CD4-positive, alpha-beta T cell treated with Interferon gamma for 1 hour (primary cell): ENCODE measurements at regions not wholly inside any gene's neighbourhood (a gene's known extent, or its start where the extent isn't known, plus 50 kb on each side); places are given as distances from the start of the nearest gene placed in this dataset.

ENCODE experiments used
- DNase-seq: peaks from one replicate; pipeline ENCODE4 v3.0.0-alpha.2; 2020

GRCh38 chr21:16312321-16312720, 582.5 kb downstream of the USP25 start:
- DNase-seq = no peak

GRCh38 chr21:16315223-16315622, 585.4 kb downstream of the USP25 start:
- DNase-seq = no peak

DNA sequence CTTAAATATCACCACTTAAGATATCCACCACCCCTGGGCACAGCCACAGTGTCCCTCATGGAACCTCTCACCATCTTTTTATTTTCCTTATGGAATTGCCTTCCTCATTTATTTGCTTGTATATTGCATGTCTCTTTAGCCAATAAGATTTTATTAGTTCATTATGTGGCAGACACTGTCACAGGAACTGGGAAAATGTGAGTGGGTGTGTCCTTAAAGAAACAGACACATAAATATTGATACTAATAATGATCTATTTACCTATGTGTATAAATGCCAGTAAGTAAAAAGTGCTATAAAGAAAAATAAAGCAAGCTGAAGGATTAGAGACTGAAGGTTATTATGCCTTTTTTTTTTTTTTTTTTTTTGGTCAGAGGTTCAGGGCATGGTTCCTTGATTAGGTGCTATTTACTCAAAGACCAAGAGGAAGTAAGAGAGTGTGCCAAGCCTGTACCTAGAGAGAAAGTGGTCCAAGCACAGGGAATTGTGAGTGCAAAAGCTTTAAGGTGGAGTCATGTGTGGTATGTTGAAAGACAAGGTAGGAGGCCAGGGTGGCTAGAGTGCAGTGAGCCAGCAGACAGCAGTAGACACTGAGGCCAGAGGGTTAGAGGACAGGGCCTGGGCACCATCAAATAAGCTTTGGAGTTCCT, 589.0 kb downstream of the USP25 start:
- no peak for DNase-seq

GRCh38 chr21:16320110-16320509, 590.3 kb downstream of the USP25 start:
- DNase-seq = no peak

DNA sequence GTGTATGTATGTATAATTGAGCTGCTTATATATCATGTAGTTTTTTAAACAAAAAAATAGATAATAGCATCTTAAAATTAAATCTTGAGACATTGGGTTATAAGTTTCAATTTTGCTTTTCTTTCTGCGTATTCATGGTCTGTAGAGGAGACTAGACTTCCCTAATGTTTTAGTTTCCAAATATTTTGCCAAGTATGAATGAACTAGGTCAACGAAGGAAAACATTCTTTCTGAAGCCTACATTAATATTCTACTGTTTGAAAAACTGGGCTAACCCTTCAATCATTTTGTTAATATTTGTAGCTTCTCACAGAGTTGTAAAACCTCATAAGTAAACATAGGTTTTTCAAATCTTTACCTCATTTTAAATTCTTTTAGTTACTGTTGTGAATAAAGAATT, 592.7 kb downstream of the USP25 start:
- no peak for DNase-seq

GRCh38 chr21:16323596-16323995, 593.8 kb downstream of the USP25 start:
- no peak for DNase-seq

DNA sequence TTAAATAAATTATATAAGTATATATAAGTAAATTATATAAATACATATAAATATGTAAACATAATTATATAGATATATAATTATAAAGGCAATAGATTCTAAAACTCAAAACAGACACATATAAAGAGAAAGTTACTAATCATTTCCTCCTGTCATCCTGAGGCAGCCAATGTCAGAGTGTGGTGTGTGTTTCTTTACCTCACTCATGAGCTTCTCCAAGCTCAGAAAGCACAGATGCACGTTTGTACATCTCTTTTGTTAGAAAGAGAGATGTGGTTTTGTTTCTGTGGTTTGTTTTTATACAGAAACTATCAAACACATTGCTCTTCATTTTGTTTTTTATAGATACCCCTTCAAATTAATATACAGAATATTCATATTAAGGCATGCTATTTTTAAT, 594.8 kb downstream of the USP25 start:
- no peak for DNase-seq

GRCh38 chr21:16330082-16330907, 600.5 kb downstream of the USP25 start:
- DNase-seq = no peak

DNA sequence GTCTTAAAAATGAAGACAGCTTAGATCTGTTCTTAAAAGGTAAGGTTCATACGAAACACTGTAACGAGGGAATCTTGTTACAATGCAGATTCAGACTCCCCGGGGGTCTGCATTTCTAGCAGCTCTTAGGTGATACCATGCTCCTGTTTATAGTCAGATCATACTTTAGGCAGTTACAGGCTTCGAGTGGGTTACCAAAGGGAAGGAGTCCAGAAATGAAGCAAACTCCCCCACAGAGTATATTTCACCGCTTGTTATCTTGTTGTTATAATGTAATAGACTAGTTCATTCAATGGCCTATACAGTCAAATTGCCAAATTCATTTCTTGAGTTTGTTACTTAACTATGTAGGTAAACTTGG, 601.1 kb downstream of the USP25 start:
- DNase-seq = no peak

- no peak for DNase-seq
These were observed 607.5 kb downstream of the USP25 start for GRCh38 chr21:16337266-16337665.

DNA sequence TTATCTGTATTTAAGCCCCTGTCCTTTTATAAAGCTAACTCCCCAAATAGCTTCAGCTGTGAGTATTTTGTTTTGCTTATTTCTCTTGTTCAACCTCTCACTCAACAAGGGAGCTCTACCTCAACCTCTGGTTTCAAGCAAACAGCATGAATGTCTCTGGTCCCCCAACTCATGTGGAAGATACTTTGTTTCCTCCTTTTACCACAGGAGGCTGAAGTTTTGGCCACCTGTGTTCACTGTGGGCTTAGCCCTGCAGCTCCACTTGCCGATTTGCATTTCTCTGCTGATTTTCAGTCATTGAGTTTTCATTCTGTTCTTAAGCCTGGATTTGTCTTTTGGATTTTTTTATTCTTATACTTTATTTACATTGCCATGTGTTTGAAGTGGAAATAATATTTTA, 613.1 kb downstream of the USP25 start:
- DNase-seq = no peak

GRCh38 chr21:16343776-16344175, 614.0 kb downstream of the USP25 start:
- DNase-seq = no peak

- no peak for DNase-seq
These were observed 616.0 kb downstream of the USP25 start for GRCh38 chr21:16345757-16346156.

- DNase-seq = no peak
These were observed 617.4 kb downstream of the USP25 start for GRCh38 chr21:16347223-16347622.

DNA sequence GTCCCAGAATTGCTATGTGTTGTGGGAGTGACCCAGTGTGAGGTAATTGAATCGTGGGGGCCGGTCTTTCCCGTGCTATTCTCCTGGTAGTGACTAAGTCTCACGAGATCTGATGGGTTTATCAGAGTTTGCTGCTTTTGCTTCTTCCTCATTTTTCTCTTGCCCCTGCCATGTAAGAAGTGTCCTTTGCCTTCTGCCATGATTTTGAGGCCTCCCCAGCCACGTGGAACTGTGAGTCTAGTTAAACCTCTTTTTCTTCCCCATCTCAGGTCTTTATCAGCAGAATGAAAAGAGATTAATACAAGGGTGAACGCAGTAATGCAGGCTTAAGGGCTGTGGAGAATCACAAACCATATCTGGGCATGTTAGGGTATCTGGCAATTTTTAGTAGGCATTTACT, 624.0 kb downstream of the USP25 start:
- DNase-seq = no peak

- DNase-seq = no peak
These were observed 628.2 kb downstream of the USP25 start for GRCh38 chr21:16357994-16358393.

- DNase-seq = no peak
These were observed 629.0 kb downstream of the USP25 start for GRCh38 chr21:16358784-16359183.

- no peak for DNase-seq
These were observed 633.3 kb downstream of the USP25 start for GRCh38 chr21:16363100-16363499.

- DNase-seq = no peak
These were observed 633.7 kb downstream of the USP25 start for GRCh38 chr21:16363518-16363917.

DNA sequence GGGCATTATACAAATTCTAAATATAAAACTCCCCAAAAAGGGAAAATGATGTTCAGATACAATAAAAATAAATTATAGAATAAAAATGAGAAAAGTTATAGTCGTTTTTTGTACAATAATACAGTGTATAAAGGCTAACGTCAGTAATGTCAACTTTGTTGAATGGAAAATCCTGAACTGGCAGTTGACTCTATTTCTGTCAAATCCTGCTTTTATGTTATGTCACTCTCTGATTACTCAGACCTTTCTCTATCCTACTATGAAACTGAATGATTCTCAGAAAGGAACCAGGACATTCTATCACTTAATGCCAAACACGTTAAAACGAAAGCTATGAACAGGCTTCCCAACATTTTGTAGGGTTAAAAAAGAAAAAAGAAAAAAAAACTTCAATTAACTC, 636.4 kb downstream of the USP25 start:
- DNase-seq = no peak

GRCh38 chr21:16367079-16367478, 637.3 kb downstream of the USP25 start:
- DNase-seq = no peak

DNA sequence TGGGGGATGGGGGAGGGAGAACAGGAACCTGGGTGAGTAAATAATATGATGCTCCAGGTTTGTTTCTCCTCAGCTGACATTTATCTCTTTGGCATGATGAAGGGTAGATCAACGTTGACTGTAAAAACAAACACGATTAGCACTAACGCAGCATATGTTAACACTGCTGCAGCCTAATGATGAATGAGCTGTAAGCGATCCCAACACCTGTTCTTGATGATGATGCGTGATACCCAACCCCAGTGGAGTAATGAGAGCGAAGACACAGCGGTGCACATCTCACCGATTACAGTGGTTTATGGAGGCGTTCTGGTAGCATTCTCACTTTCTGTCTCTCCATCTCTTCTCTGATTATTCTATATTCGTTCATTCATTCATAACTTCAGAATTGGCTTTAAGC, 640.4 kb downstream of the USP25 start:
- DNase-seq = no peak

DNA sequence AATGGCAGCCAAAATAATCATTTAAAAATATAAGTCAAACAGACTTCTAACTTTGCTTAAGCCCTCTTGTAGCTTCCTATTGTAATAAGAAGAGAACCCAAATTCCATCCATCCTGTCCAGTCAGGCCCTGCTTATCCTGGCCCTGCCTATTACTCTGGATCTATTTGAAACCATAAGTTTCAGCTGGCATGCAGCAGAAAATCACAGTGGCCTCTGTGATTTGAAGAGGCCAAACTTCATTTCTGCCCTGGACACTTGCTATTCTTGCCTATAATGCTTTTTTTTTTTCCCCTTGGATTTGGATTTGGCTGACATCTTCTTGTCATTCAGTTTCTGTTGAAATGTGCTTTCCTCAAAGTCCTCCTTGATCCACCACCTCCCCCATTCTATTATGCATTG, 642.8 kb downstream of the USP25 start:
- DNase-seq = no peak

- no peak for DNase-seq
These were observed 646.9 kb downstream of the USP25 start for GRCh38 chr21:16376673-16377072.

DNA sequence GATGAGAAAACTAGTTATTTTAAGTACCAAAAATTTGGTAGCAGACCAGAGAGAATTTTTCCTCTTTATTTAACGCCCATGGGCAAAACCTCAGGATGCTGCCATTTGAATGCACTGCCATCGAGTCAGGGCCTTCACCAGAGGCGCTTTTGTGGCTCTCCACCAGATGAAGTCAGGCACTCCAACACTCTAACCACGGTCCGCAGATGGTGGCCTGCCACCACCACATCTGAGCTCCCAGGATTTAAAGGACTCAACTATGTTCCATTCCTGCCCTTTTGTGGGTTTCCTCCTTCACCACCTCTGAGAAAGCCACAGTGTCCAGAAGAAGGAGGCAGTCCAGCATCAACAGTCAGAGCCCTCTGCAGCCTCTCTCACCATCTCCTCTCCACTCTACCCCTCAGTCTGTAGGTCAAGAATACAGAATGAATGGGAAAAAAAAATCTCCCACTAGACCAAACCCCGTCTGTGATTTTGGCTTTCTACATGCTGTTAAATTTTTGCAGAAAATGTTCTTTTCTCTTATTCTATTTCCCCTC, 647.4 kb downstream of the USP25 start:
- DNase-seq = no peak
